ENCODE measurements at regions not wholly inside any gene's neighbourhood (a gene's known extent, or its start where the extent isn't known, plus 50 kb on each side); places are given as distances from the start of the nearest gene placed in this dataset.

GRCh38 chr7:125010540-125010939 lies 80.9 kb upstream of the POT1 start:
- DNase-seq (ENCODE audit: extremely low spot score), result no peak
- CTCF ChIA-PET, result no interaction called here
- POLR2A ChIA-PET, result no interaction called here
- TF ChIP-seq ARNT (IDR thresholded peaks at IDR 0.05) (no peak), ZNF384 (IDR thresholded peaks at IDR 0.05) (no peak), HDGF (IDR thresholded peaks at IDR 0.05; ENCODE audit: borderline replicate concordance) (no peak), SP1 (IDR thresholded peaks at IDR 0.05) (no peak), ELF4 (IDR thresholded peaks at IDR 0.05) (no peak), L3MBTL2 (conservative IDR thresholded peaks at IDR 0.05) (no peak), CTBP1 (IDR thresholded peaks at IDR 0.05; ENCODE audit: borderline replicate concordance) (no peak), SUZ12 (IDR thresholded peaks at IDR 0.05) (no peak), TARDBP (IDR thresholded peaks at IDR 0.05) (no peak), FOXA1 (IDR thresholded peaks at IDR 0.05) (no peak), FOXM1 (IDR thresholded peaks at IDR 0.05; ENCODE audit: borderline replicate concordance) (no peak)

- no peak for DNase-seq (ENCODE audit: extremely low spot score)
These were observed 67.2 kb upstream of the POT1 start for GRCh38 chr7:124996778-124997177.

GRCh38 chr7:124992851-124993562 lies 63.4 kb upstream of the POT1 start:
- CTCF ChIA-PET, result no interaction called here
- POLR2A ChIA-PET, result no interaction called here
- TF ChIP-seq ZNF384 (IDR thresholded peaks at IDR 0.05), result no peak
- TF ChIP-seq, protein P1, sequence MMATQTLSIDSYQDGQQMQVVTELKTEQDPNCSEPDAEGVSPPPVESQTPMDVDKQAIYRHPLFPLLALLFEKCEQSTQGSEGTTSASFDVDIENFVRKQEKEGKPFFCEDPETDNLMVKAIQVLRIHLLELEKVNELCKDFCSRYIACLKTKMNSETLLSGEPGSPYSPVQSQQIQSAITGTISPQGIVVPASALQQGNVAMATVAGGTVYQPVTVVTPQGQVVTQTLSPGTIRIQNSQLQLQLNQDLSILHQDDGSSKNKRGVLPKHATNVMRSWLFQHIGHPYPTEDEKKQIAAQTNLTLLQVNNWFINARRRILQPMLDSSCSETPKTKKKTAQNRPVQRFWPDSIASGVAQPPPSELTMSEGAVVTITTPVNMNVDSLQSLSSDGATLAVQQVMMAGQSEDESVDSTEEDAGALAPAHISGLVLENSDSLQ (IDR thresholded peaks at IDR 0.05), result no peak
- TF ChIP-seq ELF4 (IDR thresholded peaks at IDR 0.05), result no peak
- no peak for TF ChIP-seq SP1 (IDR thresholded peaks at IDR 0.05)
- no peak for TF ChIP-seq NFRKB (IDR thresholded peaks at IDR 0.05)
- no peak for TF ChIP-seq ARNT (IDR thresholded peaks at IDR 0.05)
- TF ChIP-seq BHLHE40 (IDR thresholded peaks at IDR 0.05; ENCODE audit: borderline replicate concordance), result no peak
- no peak for TF ChIP-seq L3MBTL2 (conservative IDR thresholded peaks at IDR 0.05)
- DNase-seq (ENCODE audit: extremely low spot score), result no peak

More at GRCh38 chr7:124996778-124997177, 67.2 kb upstream of the POT1 start:
- CTCF ChIA-PET, result no interaction called here
- POLR2A ChIA-PET, result no interaction called here
- TF ChIP-seq, protein P1 (IDR thresholded peaks at IDR 0.05), result no peak
- TF ChIP-seq SP1 (IDR thresholded peaks at IDR 0.05) (no peak), ZNF384 (IDR thresholded peaks at IDR 0.05) (no peak), ELF4 (IDR thresholded peaks at IDR 0.05) (no peak), SUZ12 (IDR thresholded peaks at IDR 0.05) (no peak), HDGF (IDR thresholded peaks at IDR 0.05; ENCODE audit: borderline replicate concordance) (no peak), BHLHE40 (IDR thresholded peaks at IDR 0.05; ENCODE audit: borderline replicate concordance) (no peak), FOXK2 (IDR thresholded peaks at IDR 0.05) (no peak), NFRKB (IDR thresholded peaks at IDR 0.05) (no peak), FOXA1 (IDR thresholded peaks at IDR 0.05) (no peak)

- ChIA-PET POLR2A (no interaction called here), CTCF (no interaction called here)
- TF ChIP-seq FOXA1 (IDR thresholded peaks at IDR 0.05), result no peak
- TF ChIP-seq HDGF (IDR thresholded peaks at IDR 0.05; ENCODE audit: borderline replicate concordance), result no peak
- TF ChIP-seq CTBP1 (IDR thresholded peaks at IDR 0.05; ENCODE audit: borderline replicate concordance), result no peak
- no peak for TF ChIP-seq L3MBTL2 (conservative IDR thresholded peaks at IDR 0.05)
- TF ChIP-seq SP1 (IDR thresholded peaks at IDR 0.05), result no peak
- TF ChIP-seq LEF1 (IDR thresholded peaks at IDR 0.05; ENCODE audit: borderline replicate concordance), result no peak
- no peak for TF ChIP-seq BHLHE40 (IDR thresholded peaks at IDR 0.05; ENCODE audit: borderline replicate concordance)
- no peak for TF ChIP-seq TARDBP (IDR thresholded peaks at IDR 0.05)
- TF ChIP-seq, protein P1 (IDR thresholded peaks at IDR 0.05), result no peak
- no peak for TF ChIP-seq FOXM1 (IDR thresholded peaks at IDR 0.05; ENCODE audit: borderline replicate concordance)
- TF ChIP-seq SUZ12 (IDR thresholded peaks at IDR 0.05), result no peak
- TF ChIP-seq ZNF384 (IDR thresholded peaks at IDR 0.05), result no peak
- no peak for DNase-seq (ENCODE audit: extremely low spot score)
These were observed 60.3 kb upstream of the POT1 start for GRCh38 chr7:124989911-124990310.

Measured in HEK293T (cell line).